ENCODE measurements at regions not wholly inside any gene's neighbourhood (a gene's known extent, or its start where the extent isn't known, plus 50 kb on each side); places are given as distances from the start of the nearest gene placed in this dataset.

- Histone ChIP-seq H3K36me3 (ENCODE audit: insufficient read depth) (no peaks in the 10 kb centered on the region), H3K4me3 (ENCODE audit: low read depth, low read length) (no peak overlapping the region), H3K27ac (ENCODE audit: low read depth) (no peak overlapping the region), H3K4me1 (ENCODE audit: insufficient read depth) (peaks cover under 1% of the 10 kb centered on the region)
- DNase-seq (ENCODE audit: extremely low spot score) = no peak
- 90% methylated on average over 15 of the region's 15 CpGs for WGBS
These were observed 177.1 kb downstream of the RPLP1 start for GRCh38 chr15:69629631-69630161.

GRCh38 chr15:69631005-69631404, 178.4 kb downstream of the RPLP1 start:
- Histone ChIP-seq H3K27ac (ENCODE audit: low read depth) (no peak overlapping the region), H3K4me3 (ENCODE audit: low read depth, low read length) (no peak overlapping the region), H3K36me3 (ENCODE audit: insufficient read depth) (no peaks in the 10 kb centered on the region), H3K4me1 (ENCODE audit: insufficient read depth) (peaks cover 2% of the 10 kb centered on the region)
- WGBS = 77% methylated on average over 6 of the region's 6 CpGs
- no peak for DNase-seq (ENCODE audit: extremely low spot score)

GRCh38 chr15:69631978-69632377, 179.4 kb downstream of the RPLP1 start:
- WGBS = 53% methylated on average over 4 of the region's 4 CpGs
- H3K4me1 ChIP-seq (ENCODE audit: insufficient read depth) = peaks cover 2% of the 10 kb centered on the region
- DNase-seq (ENCODE audit: extremely low spot score) = no peak

GRCh38 chr15:69634860-69635259, 182.2 kb downstream of the RPLP1 start:
- no peak overlapping the region for H3K27ac ChIP-seq (ENCODE audit: low read depth)
- peaks cover 2% of the 10 kb centered on the region for H3K4me1 ChIP-seq (ENCODE audit: insufficient read depth)
- no peak for DNase-seq (ENCODE audit: extremely low spot score)
- no peaks in the 10 kb centered on the region for H3K36me3 ChIP-seq (ENCODE audit: insufficient read depth)
- 82% methylated on average over 5 of the region's 5 CpGs for WGBS
- H3K4me3 ChIP-seq (ENCODE audit: low read depth, low read length) = no peak overlapping the region

More at GRCh38 chr15:69631978-69632377, 179.4 kb downstream of the RPLP1 start:
- no peak overlapping the region for H3K27ac ChIP-seq (ENCODE audit: low read depth)
- H3K36me3 ChIP-seq (ENCODE audit: insufficient read depth) = no peaks in the 10 kb centered on the region
- H3K4me3 ChIP-seq (ENCODE audit: low read depth, low read length) = no peak overlapping the region

GRCh38 chr15:69636169-69636915, 183.7 kb downstream of the RPLP1 start:
- WGBS = 90% methylated on average over 10 of the region's 10 CpGs
- no peak overlapping the region for H3K4me3 ChIP-seq (ENCODE audit: low read depth, low read length)
- H3K36me3 ChIP-seq (ENCODE audit: insufficient read depth) = no peaks in the 10 kb centered on the region
- no peak for DNase-seq (ENCODE audit: extremely low spot score)
- peaks cover 2% of the 10 kb centered on the region for H3K4me1 ChIP-seq (ENCODE audit: insufficient read depth)
- no peak overlapping the region for H3K27ac ChIP-seq (ENCODE audit: low read depth)

- Histone ChIP-seq H3K4me3 (ENCODE audit: low read depth, low read length) (no peak overlapping the region), H3K36me3 (ENCODE audit: insufficient read depth) (no peaks in the 10 kb centered on the region), H3K27ac (ENCODE audit: low read depth) (no peak overlapping the region), H3K4me1 (ENCODE audit: insufficient read depth) (peaks cover 2% of the 10 kb centered on the region)
- WGBS = 84% methylated on average over 5 of the region's 5 CpGs
- no peak for DNase-seq (ENCODE audit: extremely low spot score)
These were observed 185.2 kb downstream of the RPLP1 start for GRCh38 chr15:69637818-69638217.

- no peak overlapping the region for H3K27ac ChIP-seq (ENCODE audit: low read depth)
- DNase-seq (ENCODE audit: extremely low spot score) = no peak
- H3K4me3 ChIP-seq (ENCODE audit: low read depth, low read length) = no peak overlapping the region
- WGBS = 82% methylated on average over 5 of the region's 5 CpGs
- no peaks in the 10 kb centered on the region for H3K36me3 ChIP-seq (ENCODE audit: insufficient read depth)
- H3K4me1 ChIP-seq (ENCODE audit: insufficient read depth) = no peaks in the 10 kb centered on the region
These were observed 190.9 kb downstream of the RPLP1 start for GRCh38 chr15:69643476-69643875.

- no peak overlapping the region for H3K27ac ChIP-seq (ENCODE audit: low read depth)
- no peak overlapping the region for H3K4me3 ChIP-seq (ENCODE audit: low read depth, low read length)
- no peaks in the 10 kb centered on the region for H3K36me3 ChIP-seq (ENCODE audit: insufficient read depth)
- DNase-seq (ENCODE audit: extremely low spot score) = no peak
- 77% methylated on average over 1 of the region's 1 CpG for WGBS
- no peaks in the 10 kb centered on the region for H3K4me1 ChIP-seq (ENCODE audit: insufficient read depth)
These were observed 191.4 kb downstream of the RPLP1 start for GRCh38 chr15:69643971-69644370.

- no peaks in the 10 kb centered on the region for H3K36me3 ChIP-seq (ENCODE audit: insufficient read depth)
- 92% methylated on average over 1 of the region's 1 CpG for WGBS
- H3K27ac ChIP-seq (ENCODE audit: low read depth) = no peak overlapping the region
- no peak for DNase-seq (ENCODE audit: extremely low spot score)
- H3K4me3 ChIP-seq (ENCODE audit: low read depth, low read length) = no peak overlapping the region
- no peaks in the 10 kb centered on the region for H3K4me1 ChIP-seq (ENCODE audit: insufficient read depth)
These were observed 192.3 kb downstream of the RPLP1 start for GRCh38 chr15:69644876-69645275.

- Histone ChIP-seq H3K36me3 (ENCODE audit: insufficient read depth) (no peaks in the 10 kb centered on the region), H3K4me3 (ENCODE audit: low read depth, low read length) (no peak overlapping the region), H3K27ac (ENCODE audit: low read depth) (no peak overlapping the region), H3K4me1 (ENCODE audit: insufficient read depth) (no peaks in the 10 kb centered on the region)
- 75% methylated on average over 1 of the region's 1 CpG for WGBS
- no peak for DNase-seq (ENCODE audit: extremely low spot score)
These were observed 194.5 kb downstream of the RPLP1 start for GRCh38 chr15:69647142-69647513.

- WGBS = 17% methylated on average over 14 of the region's 14 CpGs
- H3K4me3 ChIP-seq (ENCODE audit: low read depth, low read length) = no peak overlapping the region
- no peak for DNase-seq (ENCODE audit: extremely low spot score)
These were observed 195.6 kb downstream of the RPLP1 start for GRCh38 chr15:69648212-69648611.

GRCh38 chr15:69648775-69649735, 196.4 kb downstream of the RPLP1 start:
- Histone ChIP-seq H3K27ac (ENCODE audit: low read depth) (no peak overlapping the region), H3K36me3 (ENCODE audit: insufficient read depth) (no peaks in the 10 kb centered on the region), H3K4me1 (ENCODE audit: insufficient read depth) (no peaks in the 10 kb centered on the region), H3K4me3 (ENCODE audit: low read depth, low read length) (no peak overlapping the region)
- whole genome bisulfite sequencing = 65% methylated on average over 13 of the region's 13 CpGs
- no peak for DNase-seq (ENCODE audit: extremely low spot score)

More at GRCh38 chr15:69648212-69648611, 195.6 kb downstream of the RPLP1 start:
- no peaks in the 10 kb centered on the region for H3K4me1 ChIP-seq (ENCODE audit: insufficient read depth)
- H3K27ac ChIP-seq (ENCODE audit: low read depth) = no peak overlapping the region
- H3K36me3 ChIP-seq (ENCODE audit: insufficient read depth) = no peaks in the 10 kb centered on the region

GRCh38 chr15:69652293-69652692, 199.7 kb downstream of the RPLP1 start:
- Histone ChIP-seq H3K27ac (ENCODE audit: low read depth) (no peak overlapping the region), H3K4me3 (ENCODE audit: low read depth, low read length) (no peak overlapping the region), H3K36me3 (ENCODE audit: insufficient read depth) (no peaks in the 10 kb centered on the region), H3K4me1 (ENCODE audit: insufficient read depth) (no peaks in the 10 kb centered on the region)
- WGBS = 95% methylated on average over 1 of the region's 1 CpG
- no peak for DNase-seq (ENCODE audit: extremely low spot score)

Data from urinary bladder (tissue), 3 donors.